OCI-LY3 (cell line): ENCODE measurements at regions not wholly inside any gene's neighbourhood (a gene's known extent, or its start where the extent isn't known, plus 50 kb on each side); places are given as distances from the start of the nearest gene placed in this dataset.

Source experiments
- H2AFZ ChIP-seq: fragments of 200-600, 300-600 bp; shearing (Covaris generic); 2 replicates; pipeline ENCODE4 v1.6.0; 2014; ENCODE audit warnings: antibody characterized with exemption, low read depth, low read length
- H3K27ac ChIP-seq: fragments of 200-600, 300-600 bp; sonication (generic); 2 replicates; pipeline ENCODE4 v1.5.1; 2014; ENCODE audit warnings: mild to moderate bottlenecking, low read length, moderate library complexity, mixed read lengths
- H3K27me3 ChIP-seq: fragments of 200-600, 300-600 bp; sonication (generic); 2 replicates; pipeline ENCODE4 v1.6.1; 2014; ENCODE audit warnings: low read depth, low read length, mixed read lengths
- H3K36me3 ChIP-seq: fragments of 200-600, 300-600 bp; sonication (generic); replicated peaks from 2 replicates; pipeline ENCODE3; 2014; ENCODE audit warnings: low read depth, low read length, mixed read lengths
- H3K4me1 ChIP-seq: fragments of 300-600, 200-600 bp; sonication (generic); 2 replicates; pipeline ENCODE4 v1.6.1; 2014; ENCODE audit warnings: low read length, mixed read lengths
- H3K4me2 ChIP-seq: fragments of 200-600, 300-600 bp; sonication (generic); 2 replicates; pipeline ENCODE4 v1.6.1; 2014; ENCODE audit warnings: low read length, mixed read lengths
- H3K4me3 ChIP-seq: fragments of 300-600, 200-600 bp; sonication (generic); 2 replicates; pipeline ENCODE4 v1.5.1; 2014; ENCODE audit warnings: antibody characterized with exemption, mild to moderate bottlenecking, low read length, moderate library complexity
- H3K79me2 ChIP-seq: fragments of 300-600, 200-600 bp; shearing (Covaris generic); 2 replicates; pipeline ENCODE4 v1.6.1; 2014; ENCODE audit warnings: mild to moderate bottlenecking, low read length, mixed read lengths
- H3K9ac ChIP-seq: fragments of 300-600, 200-600 bp; shearing (Covaris generic); 2 replicates; pipeline ENCODE4 v1.6.0; 2014; ENCODE audit warnings: mild to moderate bottlenecking, low read length, moderate library complexity
- H3K9me3 ChIP-seq: fragments of 200-600, 300-600 bp; shearing (Covaris generic); 2 replicates; pipeline ENCODE4 v1.6.1; 2014; ENCODE audit warnings: low read length, mixed read lengths; ENCODE audit not compliant: insufficient read depth
- H4K20me1 ChIP-seq: fragments of 200-600, 300-600 bp; sonication (generic); 2 replicates; pipeline ENCODE4 v1.6.1; 2016; ENCODE audit warnings: low read length, mixed read lengths; ENCODE audit not compliant: insufficient read depth
- CTCF ChIP-seq: fragments of 200-600, 300-600 bp; sonication (generic); IDR thresholded peaks from 2 replicates; pipeline ENCODE4 v1.5.1; 2014; ENCODE audit warnings: antibody characterized with exemption, low read length, low read depth
- EZH2phosphoT487 ChIP-seq: fragments of 200-600 bp; shearing (Covaris generic); IDR thresholded peaks from 2 replicates; pipeline ENCODE4 v1.6.1; 2018; ENCODE audit warnings: antibody characterized with exemption, mixed run types, low read depth

- peaks cover 3% of the 10 kb centered on the region; the same call in 1 of the 2 replicates for H3K4me1 ChIP-seq
- TF ChIP-seq CTCF (no peak), EZH2phosphoT487 (no peak)
Measured at GRCh38 chr1:59223989-59224634, 72.8 kb upstream of the FGGY start.

GRCh38 chr1:59225594-59226316 lies 71.1 kb upstream of the FGGY start:
- no peaks in the 10 kb centered on the region for H4K20me1 ChIP-seq
- no peak overlapping the region for H3K9ac ChIP-seq
- no peak for TF ChIP-seq CTCF
- no peak for TF ChIP-seq EZH2phosphoT487
- H3K4me1 ChIP-seq = peaks cover 7% of the 10 kb centered on the region
- H3K27me3 ChIP-seq = no peaks in the 10 kb centered on the region
- no peaks in the 10 kb centered on the region for H3K36me3 ChIP-seq
- H3K9me3 ChIP-seq = no peaks in the 10 kb centered on the region
- H3K27ac ChIP-seq = no peak overlapping the region
- H3K4me3 ChIP-seq = no peak overlapping the region
- H3K4me2 ChIP-seq = no peak overlapping the region
- H2AFZ ChIP-seq = no peak overlapping the region
- H3K79me2 ChIP-seq = no peaks in the 10 kb centered on the region

More at GRCh38 chr1:59223989-59224634, 72.8 kb upstream of the FGGY start:
- no peaks in the 10 kb centered on the region for H3K9me3 ChIP-seq
- H2AFZ ChIP-seq = no peak overlapping the region
- no peaks in the 10 kb centered on the region for H3K79me2 ChIP-seq
- H3K9ac ChIP-seq = no peak overlapping the region
- no peaks in the 10 kb centered on the region for H3K36me3 ChIP-seq
- H3K27ac ChIP-seq = no peak overlapping the region
- no peaks in the 10 kb centered on the region for H3K27me3 ChIP-seq
- no peaks in the 10 kb centered on the region for H4K20me1 ChIP-seq
- H3K4me2 ChIP-seq = no peak overlapping the region
- no peak overlapping the region for H3K4me3 ChIP-seq

- H3K27ac ChIP-seq = no peak overlapping the region
- no peak overlapping the region for H2AFZ ChIP-seq
- H3K36me3 ChIP-seq = no peaks in the 10 kb centered on the region
- no peaks in the 10 kb centered on the region for H3K9me3 ChIP-seq
- TF ChIP-seq CTCF = no peak
- TF ChIP-seq EZH2phosphoT487 = no peak
- H4K20me1 ChIP-seq = no peaks in the 10 kb centered on the region
- H3K4me1 ChIP-seq = peaks cover 7% of the 10 kb centered on the region
- H3K4me2 ChIP-seq = no peak overlapping the region
- H3K4me3 ChIP-seq = no peak overlapping the region
- no peaks in the 10 kb centered on the region for H3K27me3 ChIP-seq
- no peak overlapping the region for H3K9ac ChIP-seq
- H3K79me2 ChIP-seq = no peaks in the 10 kb centered on the region
Measured at GRCh38 chr1:59229138-59229537, 67.8 kb upstream of the FGGY start.

DNA sequence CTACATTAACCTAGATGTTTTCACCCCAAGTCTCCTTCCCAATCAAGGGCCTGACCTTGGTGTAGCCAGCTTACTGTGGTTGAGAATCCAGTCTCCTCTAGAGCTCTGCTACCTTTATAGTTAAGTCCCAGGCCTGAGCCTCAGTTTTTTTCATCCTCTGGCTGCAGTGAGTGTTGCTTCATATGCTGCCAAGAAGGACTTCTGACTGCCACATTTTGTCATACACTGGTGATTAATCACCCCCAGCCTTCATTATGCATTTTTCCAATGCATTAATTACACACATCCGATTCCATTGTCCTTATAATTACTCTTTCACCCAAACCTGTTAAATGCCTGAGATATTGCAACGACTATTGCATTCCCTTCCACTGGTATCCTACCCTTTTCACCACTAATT lies 66.3 kb upstream of the FGGY start:
- Histone ChIP-seq H4K20me1 (no peaks in the 10 kb centered on the region), H3K9me3 (no peaks in the 10 kb centered on the region), H3K36me3 (no peaks in the 10 kb centered on the region), H3K4me2 (no peak overlapping the region), H3K9ac (no peak overlapping the region), H3K4me3 (no peak overlapping the region), H3K27ac (no peak overlapping the region), H2AFZ (no peak overlapping the region), H3K27me3 (no peaks in the 10 kb centered on the region), H3K4me1 (peaks cover 7% of the 10 kb centered on the region), H3K79me2 (no peaks in the 10 kb centered on the region)
- TF ChIP-seq CTCF (no peak), EZH2phosphoT487 (no peak)
